HG03520 (cell line): ENCODE measurements at regions not wholly inside any gene's neighbourhood (a gene's known extent, or its start where the extent isn't known, plus 50 kb on each side); places are given as distances from the start of the nearest gene placed in this dataset.
"Not testable (repeated sequence)": the region's sequence is repeated elsewhere in the genome, so short reads cannot be mapped to it uniquely, and the experiment has no call there.

ENCODE experiments used
- ATAC-seq: cut with Tn5 transposase; IDR thresholded peaks from one replicate; pipeline ENCODE4 v1.9.1; 2021; ENCODE audit warnings: mild to moderate bottlenecking, moderate library complexity; ENCODE audit not compliant: unreplicated experiment

DNA sequence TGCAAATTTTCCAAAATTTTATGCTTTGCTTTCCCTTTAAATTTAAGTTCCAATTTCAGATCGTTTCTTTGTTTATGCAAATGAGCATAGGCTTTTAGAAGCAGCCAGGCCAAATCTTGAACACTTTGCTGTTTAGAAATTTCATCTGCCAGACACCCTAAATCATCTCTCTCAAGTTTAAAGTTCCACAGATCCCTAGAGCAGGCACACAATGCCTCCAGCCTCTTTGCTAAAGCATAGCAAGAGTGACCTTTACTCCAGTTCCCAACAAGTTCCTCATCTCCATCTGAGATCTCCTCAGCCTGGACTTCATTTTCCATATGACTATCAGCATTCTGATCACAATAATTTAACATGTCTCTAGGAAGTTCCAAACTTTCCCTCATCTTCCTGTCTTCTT, 254.5 kb downstream of the DLL1 start:
- not testable (repeated sequence) for ATAC-seq

DNA sequence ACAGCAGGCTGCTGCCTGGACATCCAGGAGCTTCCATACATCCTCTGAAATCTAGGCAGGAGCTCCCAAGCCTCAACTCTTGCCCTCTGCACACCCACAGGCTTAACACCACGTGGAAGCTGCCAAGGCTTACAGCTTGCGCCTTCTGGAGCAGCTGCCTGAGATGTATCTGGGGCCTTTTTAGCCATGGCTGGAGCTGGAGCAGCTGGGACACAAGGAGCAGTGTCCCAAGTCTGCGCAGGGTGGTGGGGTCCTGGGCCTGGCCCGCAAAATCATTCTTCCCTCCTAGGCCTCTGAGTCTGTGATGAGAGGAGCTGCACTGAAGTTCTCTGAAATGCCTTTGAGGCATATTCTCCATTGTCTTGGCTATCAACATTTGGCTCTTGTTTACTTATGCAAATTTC, 255.0 kb downstream of the DLL1 start:
- ATAC-seq: no peak

DNA sequence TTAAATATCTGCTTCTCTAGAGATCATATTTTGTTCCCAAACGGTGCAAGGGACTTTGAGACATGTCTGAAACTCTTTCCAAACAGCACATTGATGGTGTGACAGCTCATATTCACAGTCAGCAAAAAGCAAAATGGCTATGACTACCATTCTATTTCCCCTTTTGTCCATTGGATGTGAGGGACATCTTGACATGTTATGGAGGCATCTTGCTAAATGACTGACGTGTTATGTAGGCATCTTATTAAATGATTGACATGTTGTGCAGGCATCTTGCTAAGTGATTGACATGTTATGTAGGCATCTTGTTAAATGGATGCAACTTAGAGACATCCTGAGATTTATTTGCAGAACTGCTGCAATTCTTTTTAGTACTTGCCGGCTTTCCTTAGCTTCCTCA, 255.8 kb downstream of the DLL1 start:
- no peak for ATAC-seq

- ATAC-seq: no peak
Measured at GRCh38 chr6:170034294-170034693, 256.6 kb downstream of the DLL1 start.

- ATAC-seq: no peak
Measured at GRCh38 chr6:170033666-170034065, 257.2 kb downstream of the DLL1 start.

GRCh38 chr6:170032706-170033309, 258.1 kb downstream of the DLL1 start:
- no peak for ATAC-seq

DNA sequence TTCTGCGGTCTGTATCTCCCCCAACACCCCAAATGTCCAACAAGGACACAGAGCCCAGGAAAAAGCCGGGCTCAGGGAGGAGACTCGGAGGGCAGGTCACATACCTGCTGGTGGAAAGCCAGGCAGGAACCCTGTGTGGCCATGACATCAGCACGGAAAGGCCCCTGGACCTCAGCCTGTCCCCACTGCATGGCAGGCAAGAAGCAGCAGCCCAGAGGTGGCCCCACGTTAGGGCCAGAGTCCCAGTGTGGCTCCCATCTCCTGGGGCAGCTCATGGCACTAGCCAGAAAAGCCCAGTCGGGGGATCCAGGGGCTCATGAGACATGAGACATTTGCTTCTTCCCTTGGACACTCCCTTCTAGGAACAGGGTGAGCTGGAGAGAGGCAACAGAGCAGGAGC, 258.7 kb downstream of the DLL1 start:
- no peak for ATAC-seq

DNA sequence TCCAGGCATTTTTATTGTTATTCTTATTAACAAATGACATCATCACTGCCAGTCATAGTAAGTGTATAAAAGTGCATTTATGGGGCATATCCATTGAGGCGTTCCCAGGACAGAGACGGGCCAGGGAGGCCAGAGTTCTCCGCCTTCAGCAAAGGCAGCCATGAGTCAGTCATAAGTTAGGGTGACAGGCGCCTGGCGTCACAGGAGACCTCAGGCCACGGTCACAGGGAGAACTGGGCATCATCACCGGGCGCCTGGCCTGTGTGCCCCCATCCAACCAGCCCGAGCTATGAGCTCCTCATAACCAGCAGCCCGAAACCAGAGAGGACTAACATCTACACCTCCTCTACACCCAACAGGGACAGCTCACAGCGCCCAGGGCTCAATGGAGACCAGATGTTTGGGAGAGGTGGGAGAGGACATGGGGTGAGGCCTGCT, 259.2 kb downstream of the DLL1 start:
- ATAC-seq: no peak

- ATAC-seq: no peak
Measured at GRCh38 chr6:170030821-170031471, 259.9 kb downstream of the DLL1 start.

- no peak for ATAC-seq
Measured at GRCh38 chr6:170030284-170030815, 260.5 kb downstream of the DLL1 start.

- ATAC-seq: no peak
Measured at GRCh38 chr6:170029416-170030283, 261.2 kb downstream of the DLL1 start.

DNA sequence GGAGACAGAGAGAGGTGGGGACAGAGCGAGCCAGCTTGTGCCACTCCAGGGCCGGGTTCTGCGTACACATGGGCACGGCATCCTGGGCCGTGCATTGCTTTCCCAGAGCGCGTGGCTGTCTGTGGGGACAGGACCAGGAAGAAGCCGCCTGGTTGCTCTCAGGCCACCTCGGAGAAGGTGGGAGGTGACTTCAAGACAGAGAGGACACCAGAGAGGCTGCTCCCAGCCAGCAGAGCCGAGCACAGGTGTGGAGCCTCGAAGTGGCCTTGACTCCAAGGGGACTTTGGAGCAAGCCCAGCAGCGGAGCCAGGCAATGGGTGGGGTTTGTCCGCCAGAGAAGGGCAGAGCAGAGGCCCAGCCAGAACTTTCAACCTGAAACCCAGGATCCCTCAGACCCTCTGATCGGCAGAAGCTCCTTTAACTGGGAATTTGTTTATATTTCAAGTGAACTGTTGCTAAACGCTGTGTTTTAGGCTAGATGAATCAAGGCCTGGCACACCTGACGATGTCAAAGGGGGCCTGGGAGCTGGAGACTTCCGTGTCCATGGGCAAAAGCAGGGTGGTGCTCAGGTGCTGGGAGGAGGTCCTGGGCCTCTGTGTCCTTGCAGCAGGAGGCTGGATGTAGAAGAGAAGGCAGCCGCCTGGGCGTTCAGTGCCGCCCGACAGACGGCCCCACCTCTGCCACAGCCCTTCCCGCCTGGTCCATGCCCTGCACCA, 262.1 kb downstream of the DLL1 start:
- no peak for ATAC-seq

- no peak for ATAC-seq
Measured at GRCh38 chr6:170027647-170028043, 263.2 kb downstream of the DLL1 start.

GRCh38 chr6:170026751-170027646, 263.9 kb downstream of the DLL1 start:
- ATAC-seq: no peak

GRCh38 chr6:170025935-170026750, 264.7 kb downstream of the DLL1 start:
- no peak for ATAC-seq

GRCh38 chr6:170025341-170025911, 265.5 kb downstream of the DLL1 start:
- no peak for ATAC-seq

DNA sequence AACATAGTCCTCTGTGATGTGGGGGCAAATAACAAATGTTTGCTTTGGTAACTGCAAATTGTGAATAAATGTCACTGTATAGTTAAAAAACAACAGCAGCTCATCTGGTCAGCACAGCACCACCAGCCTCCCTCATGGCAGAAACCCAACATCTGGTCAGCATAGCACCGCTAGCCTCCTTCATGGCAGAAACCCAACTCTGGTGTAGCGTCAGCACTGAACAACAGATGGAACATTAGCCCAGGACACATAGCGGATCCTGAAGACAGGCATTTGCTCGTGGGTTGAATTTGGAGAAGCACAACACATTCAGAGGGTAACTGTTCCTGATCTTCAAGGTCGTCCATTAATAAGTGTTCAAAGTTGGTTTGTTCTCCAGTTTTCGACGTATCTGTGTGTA, 265.9 kb downstream of the DLL1 start:
- ATAC-seq: no peak

DNA sequence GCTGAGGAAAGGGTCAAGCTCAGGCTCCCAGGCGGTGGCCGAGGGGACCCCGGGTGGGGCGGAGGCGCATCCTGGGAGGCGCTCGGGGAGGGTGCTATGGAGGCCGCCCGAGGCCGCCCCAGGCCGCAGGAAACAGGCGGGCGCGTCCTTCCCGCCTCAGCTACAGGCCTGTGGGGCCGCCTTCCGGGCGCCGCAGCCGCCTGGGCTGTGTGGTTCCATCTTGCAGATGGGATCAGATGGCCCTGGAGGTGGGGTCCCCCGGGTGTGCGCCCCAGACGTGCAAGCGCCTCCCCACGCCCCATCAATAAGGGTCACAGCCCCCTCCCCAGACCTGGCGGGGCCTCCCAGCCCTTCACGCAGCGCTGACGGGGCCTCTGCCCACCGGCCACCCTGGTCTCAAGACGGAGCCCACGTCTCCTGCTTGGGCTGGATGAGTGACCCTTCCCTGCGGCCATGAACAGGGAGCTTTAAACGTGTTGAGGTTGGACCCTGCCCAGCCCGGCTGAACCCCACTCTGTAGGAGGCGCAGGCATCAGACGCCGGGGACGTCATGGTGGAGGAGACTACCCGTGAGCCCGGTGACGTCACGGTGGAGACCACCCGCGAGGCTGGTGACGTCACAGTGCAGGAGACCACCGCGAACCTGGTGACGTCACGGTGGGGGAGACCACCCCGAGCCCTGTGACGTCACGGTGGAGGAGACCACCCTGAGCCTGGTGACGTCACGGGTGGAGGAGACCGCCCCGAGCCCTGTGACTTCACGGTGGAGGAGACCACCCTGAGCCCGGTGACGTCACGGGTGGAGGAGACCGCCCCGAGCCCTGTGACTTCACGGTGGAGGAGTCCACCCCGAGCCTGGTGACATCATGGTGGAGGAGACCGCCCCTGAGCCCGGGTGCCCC, 267.0 kb downstream of the DLL1 start:
- no peak for ATAC-seq
